Activated CD4-positive, alpha-beta T cell treated with anti-CD3 and anti-CD28 coated beads, Interleukin-2, amount 10 ng/mL, durations not matched to agents 24 days and 14 days (primary cell): ENCODE measurements at regions not wholly inside any gene's neighbourhood (a gene's known extent, or its start where the extent isn't known, plus 50 kb on each side); places are given as distances from the start of the nearest gene placed in this dataset.
A peak's percentile ranks its signal among the peaks of the same experiment; 100 is the strongest.

Experiments
- DNase-seq: peaks from one replicate; pipeline ENCODE4 v3.0.0; 2022
- H3K27ac Mint-ChIP-seq: one replicate; pipeline ENCODE4 v1.8.0; 2022; ENCODE audit warnings: mild to moderate bottlenecking, mixed read lengths
- H3K27me3 Mint-ChIP-seq: one replicate; pipeline ENCODE4 v1.8.0; 2022; ENCODE audit warnings: mixed read lengths
- H3K36me3 Mint-ChIP-seq: one replicate; pipeline ENCODE4 v1.8.0; 2022; ENCODE audit warnings: low read depth, mild to moderate bottlenecking, mixed read lengths
- H3K4me1 Mint-ChIP-seq: one replicate; pipeline ENCODE4 v1.8.0; 2021; ENCODE audit warnings: mixed read lengths
- H3K4me3 Mint-ChIP-seq: one replicate; pipeline ENCODE4 v1.8.0; 2022; ENCODE audit warnings: mild to moderate bottlenecking, moderate library complexity, mixed read lengths
- H3K9me3 Mint-ChIP-seq: one replicate; pipeline ENCODE4 v1.8.0; 2021; ENCODE audit warnings: mixed read lengths
- intact Hi-C: fragments of 100-400 bp; cut with micrococcal nuclease; formaldehyde crosslinking; loops from one replicate; pipeline ENCODE4 v1.15.1; 2023

- no peak for DNase-seq
- peaks cover 49% of the 10 kb centered on the region for H3K27me3 Mint-ChIP-seq
- H3K4me3 Mint-ChIP-seq, result no peak overlapping the region
- no peak overlapping the region for H3K27ac Mint-ChIP-seq
- intact Hi-C loops, result loop anchor here (10.0 kb wide), 2 partner anchors 307 to 527 kb away; no protein-coding TSS in a partner anchor
- peaks cover 2% of the 10 kb centered on the region for H3K36me3 Mint-ChIP-seq
- H3K9me3 Mint-ChIP-seq, result no peaks in the 10 kb centered on the region
- H3K4me1 Mint-ChIP-seq, result peaks cover 23% of the 10 kb centered on the region
These were observed 88.7 kb upstream of the PRDM1 start for GRCh38 chr6:105997482-105997881.

GRCh38 chr6:105995391-105995865, 90.7 kb upstream of the PRDM1 start:
- DNase-seq, result no peak
- H3K4me1 Mint-ChIP-seq, result peaks cover 30% of the 10 kb centered on the region
- no peaks in the 10 kb centered on the region for H3K9me3 Mint-ChIP-seq
- intact Hi-C loops, result loop anchor here (2.0 to 10.0 kb wide), 3 partner anchors 227 to 529 kb away; no protein-coding TSS in a partner anchor
- peaks cover 38% of the 10 kb centered on the region for H3K27me3 Mint-ChIP-seq
- peak overlapping the region; percentile 81 for H3K27ac Mint-ChIP-seq
- H3K36me3 Mint-ChIP-seq, result peaks cover 2% of the 10 kb centered on the region
- H3K4me3 Mint-ChIP-seq, result peak overlapping the region; percentile 93

- peaks cover 39% of the 10 kb centered on the region for H3K27me3 Mint-ChIP-seq
These were observed 91.3 kb upstream of the PRDM1 start for GRCh38 chr6:105994591-105995390.

GRCh38 chr6:105994118-105994590, 92.0 kb upstream of the PRDM1 start:
- Mint-ChIP-seq H3K9me3 (no peaks in the 10 kb centered on the region), H3K27ac (peak overlapping the region; percentile 81), H3K4me1 (peaks cover 38% of the 10 kb centered on the region), H3K4me3 (peak overlapping the region; percentile 93), H3K36me3 (no peaks in the 10 kb centered on the region), H3K27me3 (peaks cover 37% of the 10 kb centered on the region)
- intact Hi-C loops, result loop anchor here (1.0 to 10.0 kb wide), 8 partner anchors 92 to 531 kb away; partner anchors contain the start of gene PRDM1
- DNase-seq, result peak; percentile 89

More at GRCh38 chr6:105994591-105995390, 91.3 kb upstream of the PRDM1 start:
- peak; percentile 88 for DNase-seq
- H3K4me3 Mint-ChIP-seq, result peak overlapping the region; percentile 93
- peak overlapping the region; percentile 81 for H3K27ac Mint-ChIP-seq
- intact Hi-C loops, result loop anchor here (1.0 to 10.0 kb wide), 8 partner anchors 92 to 530 kb away; partner anchors contain the start of gene PRDM1
- H3K4me1 Mint-ChIP-seq, result peaks cover 37% of the 10 kb centered on the region
- H3K9me3 Mint-ChIP-seq, result no peaks in the 10 kb centered on the region
- peaks cover 2% of the 10 kb centered on the region for H3K36me3 Mint-ChIP-seq

GRCh38 chr6:105993341-105994117, 92.6 kb upstream of the PRDM1 start:
- H3K9me3 Mint-ChIP-seq, result no peaks in the 10 kb centered on the region
- peak; percentile 65 for DNase-seq
- no peaks in the 10 kb centered on the region for H3K36me3 Mint-ChIP-seq
- peak overlapping the region; percentile 93 for H3K4me3 Mint-ChIP-seq
- peaks cover 39% of the 10 kb centered on the region for H3K27me3 Mint-ChIP-seq
- peak overlapping the region; percentile 81 for H3K27ac Mint-ChIP-seq
- intact Hi-C loops, result loop anchor here (1.0 to 10.0 kb wide), 8 partner anchors 93 to 531 kb away; partner anchors contain the start of gene PRDM1
- H3K4me1 Mint-ChIP-seq, result peaks cover 38% of the 10 kb centered on the region

GRCh38 chr6:105992315-105992961, 93.7 kb upstream of the PRDM1 start:
- Mint-ChIP-seq H3K4me3 (peak overlapping the region; percentile 93), H3K36me3 (no peaks in the 10 kb centered on the region), H3K4me1 (peaks cover 45% of the 10 kb centered on the region), H3K27ac (peak overlapping the region; percentile 91), H3K27me3 (peaks cover 37% of the 10 kb centered on the region), H3K9me3 (no peaks in the 10 kb centered on the region)
- intact Hi-C loops, result loop anchor here (1.0 to 10.0 kb wide), 9 partner anchors 9 to 532 kb away; no protein-coding TSS in a partner anchor
- DNase-seq, result peak; percentile 98

GRCh38 chr6:105991561-105992314, 94.4 kb upstream of the PRDM1 start:
- DNase-seq, result no peak
- Mint-ChIP-seq H3K9me3 (no peaks in the 10 kb centered on the region), H3K4me3 (peak overlapping the region; percentile 93), H3K27me3 (peaks cover 37% of the 10 kb centered on the region), H3K27ac (peak overlapping the region; percentile 91), H3K36me3 (no peaks in the 10 kb centered on the region), H3K4me1 (peaks cover 52% of the 10 kb centered on the region)
- intact Hi-C loops, result loop anchor here (1.0 to 10.0 kb wide), 9 partner anchors 8 to 533 kb away; no protein-coding TSS in a partner anchor

- Mint-ChIP-seq H3K9me3 (no peaks in the 10 kb centered on the region), H3K27me3 (peaks cover 27% of the 10 kb centered on the region), H3K27ac (no peak overlapping the region), H3K4me3 (no peak overlapping the region), H3K36me3 (no peaks in the 10 kb centered on the region), H3K4me1 (peaks cover 54% of the 10 kb centered on the region)
- no peak for DNase-seq
- intact Hi-C loops, result loop anchor here (5.0 to 10.0 kb wide), 6 partner anchors 197 to 535 kb away; no protein-coding TSS in a partner anchor
These were observed 96.0 kb upstream of the PRDM1 start for GRCh38 chr6:105990151-105990550.

GRCh38 chr6:105988812-105989577, 97.1 kb upstream of the PRDM1 start:
- Mint-ChIP-seq H3K4me1 (peaks cover 60% of the 10 kb centered on the region), H3K36me3 (no peaks in the 10 kb centered on the region), H3K4me3 (no peak overlapping the region)

GRCh38 chr6:105988321-105988720, 97.8 kb upstream of the PRDM1 start:
- no peaks in the 10 kb centered on the region for H3K9me3 Mint-ChIP-seq
- H3K36me3 Mint-ChIP-seq, result no peaks in the 10 kb centered on the region
- H3K27me3 Mint-ChIP-seq, result peaks cover 23% of the 10 kb centered on the region
- intact Hi-C loops, result no loop called here
- H3K4me3 Mint-ChIP-seq, result no peak overlapping the region
- no peak for DNase-seq
- no peak overlapping the region for H3K27ac Mint-ChIP-seq
- peaks cover 56% of the 10 kb centered on the region for H3K4me1 Mint-ChIP-seq

More at GRCh38 chr6:105988812-105989577, 97.1 kb upstream of the PRDM1 start:
- Mint-ChIP-seq H3K27me3 (peaks cover 28% of the 10 kb centered on the region), H3K9me3 (no peaks in the 10 kb centered on the region), H3K27ac (no peak overlapping the region)
- intact Hi-C loops, result no loop called here
- DNase-seq, result no peak

GRCh38 chr6:105987516-105987915, 98.6 kb upstream of the PRDM1 start:
- no peak for DNase-seq
- H3K4me1 Mint-ChIP-seq, result peaks cover 55% of the 10 kb centered on the region
- H3K27me3 Mint-ChIP-seq, result peaks cover 22% of the 10 kb centered on the region
- H3K27ac Mint-ChIP-seq, result no peak overlapping the region
- no peaks in the 10 kb centered on the region for H3K9me3 Mint-ChIP-seq
- H3K36me3 Mint-ChIP-seq, result no peaks in the 10 kb centered on the region
- no peak overlapping the region for H3K4me3 Mint-ChIP-seq
- intact Hi-C loops, result no loop called here

GRCh38 chr6:105986998-105987397, 99.1 kb upstream of the PRDM1 start:
- intact Hi-C loops, result no loop called here
- Mint-ChIP-seq H3K9me3 (no peaks in the 10 kb centered on the region), H3K27ac (no peak overlapping the region), H3K36me3 (no peaks in the 10 kb centered on the region), H3K4me3 (peak overlapping the region; percentile 17), H3K4me1 (peaks cover 60% of the 10 kb centered on the region), H3K27me3 (peaks cover 22% of the 10 kb centered on the region)
- no peak for DNase-seq
